SK-N-SH (cell line): ENCODE measurements at regions not wholly inside any gene's neighbourhood (a gene's known extent, or its start where the extent isn't known, plus 50 kb on each side); places are given as distances from the start of the nearest gene placed in this dataset.

ENCODE experiments used
- CTCF ChIP-seq: fragments of 200-600 bp; sonication (generic); IDR thresholded peaks from 2 replicates; pipeline ENCODE4 v1.6.1; 2017; ENCODE audit warnings: antibody characterized with exemption, mild to moderate bottlenecking, moderate library complexity
- GATA2 ChIP-seq: sonication (generic); formaldehyde crosslinking; IDR thresholded peaks from 2 replicates; pipeline ENCODE4 v1.5.0; 2020; ENCODE audit warnings: mild to moderate bottlenecking, missing genetic modification reagents
- POLR2AphosphoS5 ChIP-seq: IDR thresholded peaks from 2 replicates; pipeline ENCODE4 v1.6.1; 2012; ENCODE audit warnings: low read depth, low read length
- TEAD4 ChIP-seq: IDR thresholded peaks from 2 replicates; pipeline ENCODE4 v1.4.0; 2012; ENCODE audit warnings: mild to moderate bottlenecking, borderline replicate concordance; ENCODE audit not compliant: insufficient read depth
- TF ChIP-seq, protein P1 (sequence below): IDR thresholded peaks from 2 replicates; pipeline ENCODE4 v1.4.0; 2012; ENCODE audit warnings: low read depth

- TF ChIP-seq, protein P1, sequence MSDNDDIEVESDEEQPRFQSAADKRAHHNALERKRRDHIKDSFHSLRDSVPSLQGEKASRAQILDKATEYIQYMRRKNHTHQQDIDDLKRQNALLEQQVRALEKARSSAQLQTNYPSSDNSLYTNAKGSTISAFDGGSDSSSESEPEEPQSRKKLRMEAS: no peak
- TF ChIP-seq GATA2: no peak
- no peak for TF ChIP-seq CTCF
- TF ChIP-seq POLR2AphosphoS5: no peak
- TF ChIP-seq TEAD4: no peak
These were observed 74.3 kb upstream of the VCX2 start for GRCh38 chrX:8245411-8245810.
